Erythroblast (primary cell): ENCODE measurements at regions not wholly inside any gene's neighbourhood (a gene's known extent, or its start where the extent isn't known, plus 50 kb on each side); places are given as distances from the start of the nearest gene placed in this dataset.

Experiments used
- DNase-seq, 2 experiments: peaks; one replicate each; lab custom pipeline; 2025; lab: John Stamatoyannopoulos, UW
- GATA1 ChIP-seq: IDR thresholded peaks from 2 replicates; pipeline ENCODE4 v1.6.1; 2011; ENCODE audit warnings: low read depth, mild to moderate bottlenecking, control low read depth, low read length, moderate library complexity
- POLR2A ChIP-seq: IDR thresholded peaks from 2 replicates; pipeline ENCODE4 v1.6.1; 2011; ENCODE audit warnings: mild to moderate bottlenecking, low read length

DNA sequence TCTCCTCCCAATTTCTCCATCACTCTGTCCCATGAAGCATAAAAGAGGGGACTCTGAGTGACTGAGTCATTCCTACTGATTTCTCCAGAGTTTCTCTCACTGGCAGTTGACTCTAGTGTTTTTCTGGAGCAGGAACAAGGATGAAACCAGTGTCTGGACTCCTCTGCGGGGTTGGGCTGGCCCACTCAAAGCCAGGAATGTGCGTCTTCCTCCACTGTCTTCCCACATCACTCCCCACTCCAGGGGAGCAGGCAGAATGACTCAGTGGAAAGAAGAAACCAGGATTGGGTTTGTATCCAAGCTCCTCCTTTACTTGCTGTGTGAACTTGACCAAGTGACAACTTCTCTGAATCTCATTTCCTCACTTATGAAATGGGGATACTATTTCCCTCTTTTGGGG, 497.5 kb upstream of the SALL1 start:
- TF ChIP-seq POLR2A (no peak), GATA1 (no peak)
- DNase-seq: no peak

DNA sequence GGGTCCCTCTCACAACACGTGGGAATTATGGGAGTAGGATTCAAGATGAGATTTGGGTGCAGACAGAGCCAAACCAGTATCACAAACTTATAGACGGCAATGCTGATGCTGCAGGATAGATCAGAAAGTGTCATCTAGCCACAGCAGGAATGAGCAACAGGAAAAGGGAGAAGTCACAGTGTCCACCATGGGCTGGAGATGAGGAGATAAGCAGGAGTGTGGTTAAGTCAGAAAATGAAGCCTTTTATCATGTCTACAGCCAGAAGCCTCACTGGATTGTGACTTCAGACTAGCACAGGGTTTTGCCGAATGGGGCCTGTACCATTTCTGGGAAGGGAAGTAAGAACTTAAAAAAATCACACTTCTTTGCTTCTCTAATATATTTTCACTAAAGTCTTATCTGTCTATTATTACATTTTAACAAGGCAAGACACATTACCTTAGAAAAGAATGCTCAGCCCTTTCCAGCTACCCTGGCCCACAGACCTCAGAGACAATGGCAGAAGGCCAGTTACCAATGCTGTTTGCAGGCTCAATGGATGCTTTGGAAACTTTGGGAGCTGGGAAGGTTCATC, 490.2 kb upstream of the SALL1 start:
- DNase-seq: no peak
- TF ChIP-seq POLR2A: no peak
- no peak for TF ChIP-seq GATA1

GRCh38 chr16:51640196-51640595, 489.1 kb upstream of the SALL1 start:
- TF ChIP-seq GATA1 (no peak), POLR2A (no peak)
- DNase-seq: no peak

- DNase-seq: no peak
Measured at GRCh38 chr16:51638339-51639135, 487.5 kb upstream of the SALL1 start.

GRCh38 chr16:51637770-51638094, 486.7 kb upstream of the SALL1 start:
- DNase-seq: no peak
- TF ChIP-seq POLR2A (no peak), GATA1 (no peak)

More at GRCh38 chr16:51638339-51639135, 487.5 kb upstream of the SALL1 start:
- TF ChIP-seq POLR2A (no peak), GATA1 (no peak)

GRCh38 chr16:51636920-51637769, 486.1 kb upstream of the SALL1 start:
- TF ChIP-seq GATA1 (no peak), POLR2A (no peak)

DNA sequence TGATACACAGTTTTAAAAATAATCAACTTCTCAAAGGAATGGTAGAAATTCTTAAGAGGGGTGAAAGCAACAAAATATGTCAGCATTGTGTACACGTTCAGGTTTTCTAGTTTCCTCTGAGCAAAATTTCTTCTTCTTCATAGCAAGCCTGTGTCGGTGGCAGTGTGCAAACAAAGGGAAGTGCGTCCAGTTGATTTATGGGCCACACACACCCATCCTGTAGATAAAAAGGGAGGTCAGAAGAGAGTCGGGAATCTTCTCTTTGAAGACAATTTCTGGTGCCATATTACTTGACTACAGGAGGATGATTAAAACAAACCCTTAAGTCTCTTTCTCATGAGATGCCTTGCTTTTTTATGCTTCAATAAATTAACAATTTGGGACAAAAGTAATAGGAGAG, 484.1 kb upstream of the SALL1 start:
- TF ChIP-seq POLR2A: no peak
- DNase-seq: no peak

More at GRCh38 chr16:51636920-51637769, 486.1 kb upstream of the SALL1 start:
- no peak for DNase-seq

DNA sequence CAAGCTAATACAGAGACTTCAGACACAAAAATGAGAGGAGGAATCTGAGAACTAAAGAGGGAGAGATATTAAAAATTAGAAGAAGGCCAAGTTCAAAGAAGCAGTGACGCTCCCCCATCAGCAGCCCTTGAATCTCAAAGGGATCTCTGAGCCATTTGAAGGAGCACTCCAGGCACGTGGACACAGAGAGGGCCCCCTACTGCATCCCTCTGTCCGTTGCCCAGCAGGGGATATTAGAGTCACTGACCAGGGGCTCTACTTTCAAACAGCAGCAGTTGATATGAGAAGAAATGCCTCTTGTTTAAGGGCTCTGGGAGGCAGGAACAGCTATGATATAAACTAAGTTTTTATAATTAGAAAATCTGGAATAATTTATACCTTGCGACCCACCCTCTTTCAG, 479.0 kb upstream of the SALL1 start:
- DNase-seq: no peak
- TF ChIP-seq POLR2A (no peak), GATA1 (no peak)

DNA sequence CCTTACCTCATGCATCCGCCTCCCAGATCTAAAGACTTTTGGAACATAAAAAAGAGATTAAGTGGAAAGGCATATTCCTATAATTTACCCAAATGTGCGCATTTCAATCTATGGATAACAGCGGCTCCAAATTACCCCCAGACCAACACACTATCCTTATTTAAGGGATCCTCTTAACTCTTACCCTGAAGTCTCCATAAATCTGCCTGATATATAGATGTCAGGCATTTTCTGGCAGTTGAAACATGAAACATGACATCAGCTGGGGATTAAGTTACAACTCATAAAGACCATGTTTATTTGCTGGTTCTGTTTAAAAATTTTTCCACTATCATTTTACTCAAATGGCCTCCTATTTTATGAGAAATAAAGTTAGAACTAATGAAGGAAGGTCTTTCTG, 478.5 kb upstream of the SALL1 start:
- TF ChIP-seq GATA1: no peak
- no peak for DNase-seq

GRCh38 chr16:51624080-51624775, 473.2 kb upstream of the SALL1 start:
- TF ChIP-seq GATA1 (no peak), POLR2A (no peak)
- DNase-seq: no peak

DNA sequence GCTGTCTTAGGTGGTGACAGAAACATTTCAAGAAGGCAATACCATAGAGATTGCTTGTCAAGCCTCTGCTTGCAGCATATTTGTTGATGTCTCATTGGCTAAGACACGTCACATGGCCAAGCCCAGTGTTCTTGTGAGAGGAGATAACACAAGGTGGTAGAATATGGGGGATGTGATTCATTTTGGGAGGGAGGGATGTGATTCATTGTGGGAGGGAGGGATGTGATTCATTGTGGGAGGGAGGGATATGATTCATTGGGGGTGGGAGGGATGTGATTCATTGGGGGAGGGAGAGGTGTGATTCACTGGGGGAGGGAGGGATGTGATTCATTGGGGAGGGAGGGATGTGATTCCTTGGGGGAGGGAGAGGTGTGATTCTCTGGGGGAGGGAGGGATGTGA, 470.5 kb upstream of the SALL1 start:
- no peak for DNase-seq
- TF ChIP-seq POLR2A (no peak), GATA1 (no peak)

DNA sequence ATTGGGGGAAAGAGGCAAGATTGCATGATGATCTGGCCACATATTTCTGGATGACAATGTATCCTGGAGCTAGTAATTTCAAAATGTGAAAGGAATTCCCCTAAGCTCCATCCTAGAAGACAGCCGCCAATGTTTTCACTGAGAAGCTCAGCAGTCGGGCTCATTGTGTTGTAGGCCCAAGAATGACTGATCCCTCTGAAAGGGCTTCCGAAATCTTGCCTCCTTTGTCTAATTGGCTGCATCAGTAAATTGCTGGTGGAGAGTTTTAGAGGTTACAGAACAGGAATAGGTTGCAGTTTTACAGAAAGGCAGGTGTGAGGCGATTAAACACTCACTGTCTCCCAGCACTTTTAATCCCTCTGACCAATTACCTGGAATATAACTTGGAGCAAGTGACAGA, 464.1 kb upstream of the SALL1 start:
- DNase-seq: no peak
- TF ChIP-seq GATA1 (no peak), POLR2A (no peak)

DNA sequence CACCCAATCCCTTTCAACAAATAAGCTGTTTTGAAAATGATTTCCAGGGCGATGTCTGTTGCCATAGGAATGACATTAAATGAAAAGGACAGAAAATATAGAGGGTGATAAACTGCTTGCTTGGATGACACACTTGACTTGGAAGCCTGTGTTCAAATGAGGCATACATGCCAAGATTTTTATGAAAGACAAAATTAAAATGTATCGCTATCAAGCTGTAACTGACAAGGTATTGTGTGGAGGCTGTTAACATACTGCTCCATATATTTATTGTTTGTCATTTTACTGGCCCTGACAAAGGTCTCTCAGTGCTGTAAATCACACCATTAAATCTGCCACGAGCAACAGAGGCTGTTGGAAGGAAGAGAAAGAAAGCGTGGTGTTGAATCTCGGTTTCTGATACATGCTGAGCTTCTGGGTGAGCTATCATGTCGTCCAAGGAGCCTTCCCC, 456.2 kb upstream of the SALL1 start:
- no peak for DNase-seq

More for the DNA sequence above, 456.2 kb upstream of the SALL1 start:
- TF ChIP-seq GATA1 (no peak), POLR2A (no peak)
